ENCODE measurements at regions not wholly inside any gene's neighbourhood (a gene's known extent, or its start where the extent isn't known, plus 50 kb on each side); places are given as distances from the start of the nearest gene placed in this dataset.

DNA sequence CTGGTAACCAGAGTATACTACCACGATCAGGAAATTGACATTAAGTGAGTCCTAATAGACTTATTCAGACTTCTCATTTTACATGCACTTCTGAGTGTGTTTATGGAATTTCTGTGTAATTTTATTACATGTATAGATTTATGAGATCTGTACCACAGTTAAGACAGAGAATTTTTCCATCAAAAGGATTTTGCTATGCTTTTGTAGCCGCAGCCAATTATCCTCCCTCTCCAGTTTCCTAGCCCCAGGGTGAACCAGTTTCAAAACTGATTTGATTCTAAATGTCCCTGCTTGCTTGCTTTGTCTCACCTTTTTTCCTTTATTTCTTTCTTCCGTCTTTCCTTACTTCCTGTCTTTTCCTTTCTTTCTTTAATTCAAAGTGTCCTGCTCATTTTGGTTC is 661.2 kb upstream of the BCHE start:
- H3K9me3 ChIP-seq (ENCODE audit: control insufficient read depth, insufficient read depth, low read depth, low read length), result no peaks in the 10 kb centered on the region
- in situ Hi-C loops (cut with HindIII; ENCODE audit: low pct_unique_long_range_greater_than_20kb, low sequenced_read_pairs), result no loop called here
- H3K36me3 ChIP-seq (ENCODE audit: control insufficient read depth, insufficient read depth, low read length), result no peaks in the 10 kb centered on the region
- intact Hi-C loops (cut with micrococcal nuclease; ENCODE audit: unreplicated experiment), result no loop called here
- TF ChIP-seq, protein P1, sequence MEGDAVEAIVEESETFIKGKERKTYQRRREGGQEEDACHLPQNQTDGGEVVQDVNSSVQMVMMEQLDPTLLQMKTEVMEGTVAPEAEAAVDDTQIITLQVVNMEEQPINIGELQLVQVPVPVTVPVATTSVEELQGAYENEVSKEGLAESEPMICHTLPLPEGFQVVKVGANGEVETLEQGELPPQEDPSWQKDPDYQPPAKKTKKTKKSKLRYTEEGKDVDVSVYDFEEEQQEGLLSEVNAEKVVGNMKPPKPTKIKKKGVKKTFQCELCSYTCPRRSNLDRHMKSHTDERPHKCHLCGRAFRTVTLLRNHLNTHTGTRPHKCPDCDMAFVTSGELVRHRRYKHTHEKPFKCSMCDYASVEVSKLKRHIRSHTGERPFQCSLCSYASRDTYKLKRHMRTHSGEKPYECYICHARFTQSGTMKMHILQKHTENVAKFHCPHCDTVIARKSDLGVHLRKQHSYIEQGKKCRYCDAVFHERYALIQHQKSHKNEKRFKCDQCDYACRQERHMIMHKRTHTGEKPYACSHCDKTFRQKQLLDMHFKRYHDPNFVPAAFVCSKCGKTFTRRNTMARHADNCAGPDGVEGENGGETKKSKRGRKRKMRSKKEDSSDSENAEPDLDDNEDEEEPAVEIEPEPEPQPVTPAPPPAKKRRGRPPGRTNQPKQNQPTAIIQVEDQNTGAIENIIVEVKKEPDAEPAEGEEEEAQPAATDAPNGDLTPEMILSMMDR (IDR thresholded peaks at IDR 0.05), result no peak
- TF ChIP-seq, protein P2, sequence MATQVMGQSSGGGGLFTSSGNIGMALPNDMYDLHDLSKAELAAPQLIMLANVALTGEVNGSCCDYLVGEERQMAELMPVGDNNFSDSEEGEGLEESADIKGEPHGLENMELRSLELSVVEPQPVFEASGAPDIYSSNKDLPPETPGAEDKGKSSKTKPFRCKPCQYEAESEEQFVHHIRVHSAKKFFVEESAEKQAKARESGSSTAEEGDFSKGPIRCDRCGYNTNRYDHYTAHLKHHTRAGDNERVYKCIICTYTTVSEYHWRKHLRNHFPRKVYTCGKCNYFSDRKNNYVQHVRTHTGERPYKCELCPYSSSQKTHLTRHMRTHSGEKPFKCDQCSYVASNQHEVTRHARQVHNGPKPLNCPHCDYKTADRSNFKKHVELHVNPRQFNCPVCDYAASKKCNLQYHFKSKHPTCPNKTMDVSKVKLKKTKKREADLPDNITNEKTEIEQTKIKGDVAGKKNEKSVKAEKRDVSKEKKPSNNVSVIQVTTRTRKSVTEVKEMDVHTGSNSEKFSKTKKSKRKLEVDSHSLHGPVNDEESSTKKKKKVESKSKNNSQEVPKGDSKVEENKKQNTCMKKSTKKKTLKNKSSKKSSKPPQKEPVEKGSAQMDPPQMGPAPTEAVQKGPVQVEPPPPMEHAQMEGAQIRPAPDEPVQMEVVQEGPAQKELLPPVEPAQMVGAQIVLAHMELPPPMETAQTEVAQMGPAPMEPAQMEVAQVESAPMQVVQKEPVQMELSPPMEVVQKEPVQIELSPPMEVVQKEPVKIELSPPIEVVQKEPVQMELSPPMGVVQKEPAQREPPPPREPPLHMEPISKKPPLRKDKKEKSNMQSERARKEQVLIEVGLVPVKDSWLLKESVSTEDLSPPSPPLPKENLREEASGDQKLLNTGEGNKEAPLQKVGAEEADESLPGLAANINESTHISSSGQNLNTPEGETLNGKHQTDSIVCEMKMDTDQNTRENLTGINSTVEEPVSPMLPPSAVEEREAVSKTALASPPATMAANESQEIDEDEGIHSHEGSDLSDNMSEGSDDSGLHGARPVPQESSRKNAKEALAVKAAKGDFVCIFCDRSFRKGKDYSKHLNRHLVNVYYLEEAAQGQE (IDR thresholded peaks at IDR 0.05; ENCODE audit: insufficient read depth in 1 of 2, low read depth in 2 of 2, low read length in 1 of 2), result no peak
- TF ChIP-seq TCF7L2 (IDR thresholded peaks at IDR 0.05; ENCODE audit: low read depth, low read length) (no peak), POLR2AphosphoS5 (IDR thresholded peaks at IDR 0.05; ENCODE audit: low read depth, low read length) (no peak), SIN3A (IDR thresholded peaks at IDR 0.05; ENCODE audit: borderline replicate concordance, insufficient read depth, low read depth, low read length) (no peak)
- POLR2A ChIA-PET, result no interaction called here
- no peak overlapping the region for H3K4me3 ChIP-seq (ENCODE audit: low read depth in 2 of 2, low read length in 2 of 2)
- BruUV-seq (replicated peaks), result no TSS peak
- H3K4me1 ChIP-seq (ENCODE audit: control insufficient read depth, insufficient read depth, low read length), result no peaks in the 10 kb centered on the region
- no peak for ATAC-seq
- DNase-seq (ENCODE audit: low read depth, low spot score), result no peak
- CTCF ChIA-PET, result no interaction called here
- H3K27ac ChIP-seq (ENCODE audit: low read length), result no peak overlapping the region
- no peaks in the 10 kb centered on the region for H3K27me3 ChIP-seq (ENCODE audit: control insufficient read depth, insufficient read depth, low read length)

DNA sequence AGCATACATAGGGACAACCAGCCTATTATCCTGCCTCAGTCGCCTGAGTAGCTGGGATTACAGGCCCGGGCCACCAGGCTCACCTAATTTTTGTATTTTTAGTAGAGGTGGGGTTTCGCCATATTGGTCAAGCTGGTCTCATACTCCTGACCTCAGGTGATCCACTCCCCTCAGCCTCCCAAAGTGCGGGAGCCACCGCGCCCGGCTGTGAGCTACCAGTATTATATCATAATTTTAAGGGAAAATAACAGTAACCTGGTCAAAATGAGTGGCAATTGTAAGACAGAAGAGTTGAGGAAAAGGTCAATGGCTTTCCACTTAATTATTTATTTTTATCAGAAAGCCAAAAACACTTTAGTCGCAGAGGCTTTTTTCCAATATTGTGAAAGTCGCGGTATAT is 652.6 kb upstream of the BCHE start:
- ATAC-seq (no peak), DNase-seq (ENCODE audit: low read depth, low spot score) (no peak)
- POLR2A ChIA-PET, result no interaction called here
- BruUV-seq (replicated peaks), result no TSS peak
- H3K4me1 ChIP-seq (ENCODE audit: control insufficient read depth, insufficient read depth, low read length), result no peaks in the 10 kb centered on the region
- in situ Hi-C loops (cut with HindIII; ENCODE audit: low pct_unique_long_range_greater_than_20kb, low sequenced_read_pairs) (no loop called here), intact Hi-C loops (cut with micrococcal nuclease; ENCODE audit: unreplicated experiment) (no loop called here)
- no peaks in the 10 kb centered on the region; the same call in 1 of the 2 replicates for H3K9me3 ChIP-seq (ENCODE audit: control insufficient read depth, insufficient read depth, low read depth, low read length)
- H3K27me3 ChIP-seq (ENCODE audit: control insufficient read depth, insufficient read depth, low read length), result no peaks in the 10 kb centered on the region
- CTCF ChIA-PET, result no interaction called here
- H3K36me3 ChIP-seq (ENCODE audit: control insufficient read depth, insufficient read depth, low read length), result no peaks in the 10 kb centered on the region
- no peak for TF ChIP-seq TCF7L2 (IDR thresholded peaks at IDR 0.05; ENCODE audit: low read depth, low read length)
- TF ChIP-seq SIN3A (IDR thresholded peaks at IDR 0.05; ENCODE audit: borderline replicate concordance, insufficient read depth, low read depth, low read length), result no peak
- TF ChIP-seq, protein P1 (IDR thresholded peaks at IDR 0.05), result no peak
- TF ChIP-seq, protein P2 (IDR thresholded peaks at IDR 0.05; ENCODE audit: insufficient read depth in 1 of 2, low read depth in 2 of 2, low read length in 1 of 2), result no peak
- TF ChIP-seq POLR2AphosphoS5 (IDR thresholded peaks at IDR 0.05; ENCODE audit: low read depth, low read length), result no peak
- no peak overlapping the region for H3K27ac ChIP-seq (ENCODE audit: low read length)
- H3K4me3 ChIP-seq (ENCODE audit: low read depth in 2 of 2, low read length in 2 of 2), result no peak overlapping the region
